ENCODE measurements at regions not wholly inside any gene's neighbourhood (a gene's known extent, or its start where the extent isn't known, plus 50 kb on each side); places are given as distances from the start of the nearest gene placed in this dataset.

- no peak overlapping the region for H3K27ac Mint-ChIP-seq
- no peaks in the 10 kb centered on the region for H3K4me1 ChIP-seq (ENCODE audit: control insufficient read depth in 1 of 2, insufficient read depth in 2 of 2, low read length in 2 of 2)
- no peak overlapping the region for H3K9ac ChIP-seq (ENCODE audit: insufficient read depth, low read length, poor library complexity, severe bottlenecking)
- H4K20me1 ChIP-seq (ENCODE audit: insufficient read depth, low read length): no peaks in the 10 kb centered on the region
- WGBS (ENCODE audit: insufficient coverage): 67% methylated on average over 1 of the region's 3 CpGs
- no peak for DNase-seq
- H3K27me3 Mint-ChIP-seq (ENCODE audit: low read depth in 3 of 3): peaks cover 2 to 4% (median 4%) of the 10 kb centered on the region in 3 donors
- no peak overlapping the region for H3K27ac ChIP-seq (ENCODE audit: low read depth in 1 of 2, low read length in 2 of 2)
- H2AFZ ChIP-seq (ENCODE audit: insufficient read depth, low read depth, low read length, poor library complexity, severe bottlenecking): no peak overlapping the region
- H3K27me3 ChIP-seq (ENCODE audit: control insufficient read depth in 2 of 2, insufficient read depth in 2 of 2, low read length in 2 of 2): no peaks in the 10 kb centered on the region
- H3K4me2 ChIP-seq (replicated peaks; ENCODE audit: extremely low read depth, low read length, poor library complexity, severe bottlenecking): no peak overlapping the region
- intact Hi-C loops (cut with micrococcal nuclease): no loop called here
- H3K9me3 Mint-ChIP-seq: peaks cover 0 to 2% (median 0%) of the 10 kb centered on the region in 7 donors
- no peaks in the 10 kb centered on the region for H3K9me3 ChIP-seq (replicated peaks in 1 of 2; ENCODE audit: control insufficient read depth in 1 of 2, insufficient read depth in 1 of 2, low read length in 2 of 2)
- no peaks in the 10 kb centered on the region for H3K36me3 Mint-ChIP-seq
- H3K79me2 ChIP-seq (ENCODE audit: insufficient read depth, low read length): no peaks in the 10 kb centered on the region
- no peaks in the 10 kb centered on the region for H3K36me3 ChIP-seq (replicated peaks in 1 of 2; ENCODE audit: control insufficient read depth in 1 of 2, insufficient read depth in 2 of 2, low read length in 2 of 2)
- no peaks in the 10 kb centered on the region for H3K4me1 Mint-ChIP-seq
- no peak overlapping the region for H3K4me3 ChIP-seq (replicated peaks in 1 of 3; ENCODE audit: low read depth in 2 of 3, low read length in 3 of 3)
- no peak overlapping the region for H3K4me3 Mint-ChIP-seq
- no peak for TF ChIP-seq CTCF (IDR thresholded peaks at IDR 0.05)
These were observed 97.9 kb upstream of the EEF1E1 start for GRCh38 chr6:8200255-8200654.

- Histone ChIP-seq H3K27me3 (ENCODE audit: control insufficient read depth in 2 of 2, insufficient read depth in 2 of 2, low read length in 2 of 2) (no peaks in the 10 kb centered on the region), H3K79me2 (ENCODE audit: insufficient read depth, low read length) (no peaks in the 10 kb centered on the region), H3K4me1 (ENCODE audit: control insufficient read depth in 1 of 2, insufficient read depth in 2 of 2, low read length in 2 of 2) (no peaks in the 10 kb centered on the region), H3K27ac (ENCODE audit: low read depth in 1 of 2, low read length in 2 of 2) (no peak overlapping the region), H2AFZ (ENCODE audit: insufficient read depth, low read depth, low read length, poor library complexity, severe bottlenecking) (no peak overlapping the region), H4K20me1 (ENCODE audit: insufficient read depth, low read length) (no peaks in the 10 kb centered on the region), H3K36me3 (replicated peaks in 1 of 2; ENCODE audit: control insufficient read depth in 1 of 2, insufficient read depth in 2 of 2, low read length in 2 of 2) (no peaks in the 10 kb centered on the region), H3K4me2 (replicated peaks; ENCODE audit: extremely low read depth, low read length, poor library complexity, severe bottlenecking) (no peak overlapping the region), H3K9ac (ENCODE audit: insufficient read depth, low read length, poor library complexity, severe bottlenecking) (no peak overlapping the region), H3K4me3 (replicated peaks in 1 of 3; ENCODE audit: low read depth in 2 of 3, low read length in 3 of 3) (no peak overlapping the region), H3K9me3 (replicated peaks in 1 of 2; ENCODE audit: control insufficient read depth in 1 of 2, insufficient read depth in 1 of 2, low read length in 2 of 2) (no peaks in the 10 kb centered on the region)
- Mint-ChIP-seq H3K9me3 (peaks cover 0 to 4% (median 2%) of the 10 kb centered on the region in 7 donors), H3K27ac (no peak overlapping the region), H3K36me3 (no peaks in the 10 kb centered on the region), H3K4me3 (no peak overlapping the region), H3K4me1 (no peaks in the 10 kb centered on the region), H3K27me3 (ENCODE audit: low read depth in 3 of 3) (no peaks in the 10 kb centered on the region)
- intact Hi-C loops (cut with micrococcal nuclease): no loop called here
- no peak for DNase-seq
- no CpG with 5 or more reads among the region's 4 CpGs for WGBS (ENCODE audit: insufficient coverage)
- no peak for TF ChIP-seq CTCF (IDR thresholded peaks at IDR 0.05)
These were observed 93.4 kb upstream of the EEF1E1 start for GRCh38 chr6:8195714-8196102.
